ENCODE measurements at regions not wholly inside any gene's neighbourhood (a gene's known extent, or its start where the extent isn't known, plus 50 kb on each side); places are given as distances from the start of the nearest gene placed in this dataset.

DNA sequence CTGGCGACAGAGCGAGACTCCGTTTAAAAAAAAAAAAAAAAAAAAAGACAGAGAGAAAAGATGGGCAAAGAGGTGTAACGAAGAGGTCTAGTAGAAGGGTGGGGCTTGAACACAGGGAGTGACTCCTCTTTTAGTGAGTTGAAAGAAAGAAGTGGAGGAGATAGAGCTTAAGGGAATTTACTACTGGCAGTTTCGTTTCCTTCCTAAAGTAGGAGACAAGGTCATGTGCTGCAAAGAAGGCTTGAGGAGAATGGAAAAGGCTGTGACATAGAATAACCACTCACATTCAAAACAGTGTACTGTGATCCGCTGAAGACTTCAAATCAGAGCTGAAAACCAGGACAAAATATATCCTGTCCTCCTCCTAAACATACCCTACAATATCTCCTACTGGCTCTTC is 63.8 kb upstream of the EIF2S2 start:
- peaks cover 4 to 36% of the 10 kb centered on the region in 2 experiments for H3K27me3 ChIP-seq (ENCODE audit: control insufficient read depth in 2 of 2, insufficient read depth in 2 of 2, low read length in 2 of 2)
- no TSS peak for BruUV-seq (replicated peaks)
- ChIA-PET POLR2A (interaction anchor here (0.7 kb wide), 2 partner anchors 94 to 1080 kb away, joined by 3 read pairs; no protein-coding TSS in a partner anchor), CTCF (no interaction called here)
- H3K9ac ChIP-seq (replicated peaks; ENCODE audit: extremely low read depth, insufficient read depth, low read length), result no peak overlapping the region
- intact Hi-C loops (cut with micrococcal nuclease) (no loop called here), dilution Hi-C loops (cut with MboI; ENCODE audit: extremely low pct_ligation_motif_present, low sequenced_read_pairs) (no loop called here)
- H3K4me1 ChIP-seq (ENCODE audit: control insufficient read depth, extremely low read depth, insufficient read depth, low read length), result no peaks in the 10 kb centered on the region
- no peaks in the 10 kb centered on the region for H3K9me1 ChIP-seq (replicated peaks; ENCODE audit: control insufficient read depth, extremely low read depth, insufficient read depth, low read length)
- no peaks in the 10 kb centered on the region for H3K36me3 ChIP-seq (ENCODE audit: control insufficient read depth in 2 of 2, extremely low read depth in 1 of 2, insufficient read depth in 2 of 2, low read length in 2 of 2)
- H3K4me2 ChIP-seq (ENCODE audit: insufficient read depth, low read length), result no peak overlapping the region
- no peaks in the 10 kb centered on the region for H4K20me1 ChIP-seq (replicated peaks; ENCODE audit: control insufficient read depth, extremely low read depth, insufficient read depth, low read length)
- DNase-seq (ENCODE audit: low read depth, low spot score) (no peak), FAIRE-seq (no peak)
- no peak overlapping the region for H2AFZ ChIP-seq (ENCODE audit: low read depth, low read length)
- H3K9me3 ChIP-seq (replicated peaks; ENCODE audit: control insufficient read depth, insufficient read depth, low read length), result no peaks in the 10 kb centered on the region
- H3K79me2 ChIP-seq (ENCODE audit: control insufficient read depth, insufficient read depth, low read length), result no peaks in the 10 kb centered on the region
- no peak overlapping the region for H3K27ac ChIP-seq (ENCODE audit: insufficient read depth, low read depth, low read length)
- no peak for TF ChIP-seq MYC (IDR thresholded peaks at IDR 0.05; ENCODE audit: low read depth, low read length)
- no peak for TF ChIP-seq FOS (IDR thresholded peaks at IDR 0.05; ENCODE audit: borderline replicate concordance, insufficient read depth, low read length)
- TF ChIP-seq JUN (IDR thresholded peaks at IDR 0.05; ENCODE audit: borderline replicate concordance, insufficient read depth, insufficient read length, low read depth), result no peak
- TF ChIP-seq, protein P1, sequence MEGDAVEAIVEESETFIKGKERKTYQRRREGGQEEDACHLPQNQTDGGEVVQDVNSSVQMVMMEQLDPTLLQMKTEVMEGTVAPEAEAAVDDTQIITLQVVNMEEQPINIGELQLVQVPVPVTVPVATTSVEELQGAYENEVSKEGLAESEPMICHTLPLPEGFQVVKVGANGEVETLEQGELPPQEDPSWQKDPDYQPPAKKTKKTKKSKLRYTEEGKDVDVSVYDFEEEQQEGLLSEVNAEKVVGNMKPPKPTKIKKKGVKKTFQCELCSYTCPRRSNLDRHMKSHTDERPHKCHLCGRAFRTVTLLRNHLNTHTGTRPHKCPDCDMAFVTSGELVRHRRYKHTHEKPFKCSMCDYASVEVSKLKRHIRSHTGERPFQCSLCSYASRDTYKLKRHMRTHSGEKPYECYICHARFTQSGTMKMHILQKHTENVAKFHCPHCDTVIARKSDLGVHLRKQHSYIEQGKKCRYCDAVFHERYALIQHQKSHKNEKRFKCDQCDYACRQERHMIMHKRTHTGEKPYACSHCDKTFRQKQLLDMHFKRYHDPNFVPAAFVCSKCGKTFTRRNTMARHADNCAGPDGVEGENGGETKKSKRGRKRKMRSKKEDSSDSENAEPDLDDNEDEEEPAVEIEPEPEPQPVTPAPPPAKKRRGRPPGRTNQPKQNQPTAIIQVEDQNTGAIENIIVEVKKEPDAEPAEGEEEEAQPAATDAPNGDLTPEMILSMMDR (IDR thresholded peaks at IDR 0.05; ENCODE audit: extremely low read depth in 1 of 2, insufficient read depth in 1 of 2, low read depth in 1 of 2, low read length in 2 of 2), result no peak
- TF ChIP-seq POLR2AphosphoS5 (IDR thresholded peaks at IDR 0.05; ENCODE audit: insufficient read depth, low read depth, low read length), result no peak
- TF ChIP-seq MAX (IDR thresholded peaks at IDR 0.05; ENCODE audit: insufficient read depth, insufficient read length), result no peak
- TF ChIP-seq EZH2 (IDR thresholded peaks at IDR 0.05; ENCODE audit: borderline replicate concordance, low read depth, low read length, severe bottlenecking), result no peak
- TF ChIP-seq POLR2A (IDR thresholded peaks at IDR 0.05; ENCODE audit: low read depth, low read length), result no peak
- TF ChIP-seq GATA2 (IDR thresholded peaks at IDR 0.05; ENCODE audit: insufficient read depth, insufficient read length, low read depth, low read length), result no peak
- no peak overlapping the region for H3K4me3 ChIP-seq (replicated peaks in 1 of 3; ENCODE audit: insufficient read depth in 1 of 3, low read depth in 1 of 3, low read length in 3 of 3)
